Hematopoietic multipotent progenitor cell treated with erythropoietin and hydrocortisone succinate and interleukin-3 and kit ligand, for 15 days (in vitro differentiated cells): ENCODE measurements at regions not wholly inside any gene's neighbourhood (a gene's known extent, or its start where the extent isn't known, plus 50 kb on each side); places are given as distances from the start of the nearest gene placed in this dataset.
"Not testable (repeated sequence)": the region's sequence is repeated elsewhere in the genome, so short reads cannot be mapped to it uniquely, and the experiment has no call there.

Experiments used
- DNase-seq: peaks from one replicate; pipeline ENCODE4 v3.0.0-alpha.2; 2015; ENCODE audit warnings: low spot score

DNA sequence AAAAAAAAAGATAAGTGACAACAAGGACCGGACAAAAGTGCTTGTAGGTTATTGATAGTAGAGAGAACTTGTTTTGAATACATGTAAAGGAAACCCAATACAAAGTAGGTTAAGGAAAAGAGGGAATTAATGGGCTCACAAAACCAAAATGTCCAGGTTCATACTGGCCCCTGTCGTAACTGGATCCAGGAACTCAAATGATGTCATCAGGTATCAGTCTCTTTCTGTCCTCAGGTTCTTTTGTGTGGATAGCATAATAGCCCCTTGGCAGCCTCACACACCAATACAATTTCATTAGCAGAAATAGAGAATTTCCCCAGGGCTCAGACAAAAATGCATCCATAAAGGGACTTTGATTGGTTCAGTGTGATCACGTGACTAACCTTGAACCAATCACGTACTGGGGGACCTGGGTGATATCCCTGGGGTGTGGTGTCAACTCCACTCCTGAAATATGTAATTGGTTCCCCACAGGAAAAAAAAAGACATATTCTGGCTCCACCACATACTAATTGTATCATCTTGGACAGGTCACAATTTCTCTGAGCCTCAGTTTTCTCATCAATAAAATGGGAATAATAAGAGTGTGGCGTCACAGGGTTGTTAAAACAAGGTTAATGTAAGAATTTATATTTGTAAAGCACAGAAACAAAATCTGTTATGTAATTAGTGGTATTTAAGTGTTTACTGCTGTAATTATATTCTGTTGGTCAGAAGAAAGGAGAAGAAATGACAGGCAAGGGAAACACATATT, 174.8 kb downstream of the PDGFRA start:
- DNase-seq = no peak

- DNase-seq = not testable (repeated sequence)
Observed at GRCh38 chr4:54409270-54409817, 180.3 kb downstream of the PDGFRA start.

DNA sequence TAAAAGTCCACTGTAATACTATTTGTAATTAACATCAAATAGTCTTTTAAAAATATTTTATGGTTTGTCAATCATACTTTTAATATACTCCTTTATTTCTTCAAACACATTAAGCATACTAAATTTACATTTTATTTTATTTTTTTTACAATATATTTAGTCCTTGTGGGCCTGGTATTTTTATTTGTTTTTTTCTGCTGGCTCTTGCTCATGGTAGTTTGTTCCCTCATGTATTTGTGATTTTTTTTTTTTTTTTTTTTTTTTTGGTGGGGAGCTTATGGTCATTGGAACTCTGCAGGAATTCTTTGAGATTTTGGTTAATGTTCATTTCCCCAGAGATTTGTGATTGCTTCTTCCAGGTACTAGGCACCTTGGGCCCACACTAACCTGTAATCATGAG, 185.5 kb downstream of the PDGFRA start:
- DNase-seq = no peak

DNA sequence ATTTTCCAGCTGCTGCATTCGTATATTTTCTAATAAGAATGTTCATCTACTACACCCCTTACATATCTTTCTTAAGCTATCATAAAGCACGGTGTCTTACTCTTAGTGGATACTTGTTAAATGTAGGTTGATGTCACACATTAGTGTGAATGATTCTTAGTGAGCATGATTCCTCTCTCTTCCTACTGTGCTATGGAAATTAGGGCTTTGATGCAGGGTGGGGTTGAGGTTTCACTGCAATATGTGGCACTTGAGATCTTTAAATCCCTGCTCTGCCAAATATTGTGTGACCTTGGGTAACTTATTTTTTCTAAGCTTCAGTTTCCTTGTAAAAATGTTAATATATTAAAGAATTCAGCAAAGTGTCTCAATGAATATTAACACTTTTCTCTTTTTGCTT, 188.4 kb downstream of the PDGFRA start:
- DNase-seq = no peak

GRCh38 chr4:54418468-54418867, 189.4 kb downstream of the PDGFRA start:
- DNase-seq = no peak

GRCh38 chr4:54423066-54423465, 194.0 kb downstream of the PDGFRA start:
- DNase-seq = no peak

DNA sequence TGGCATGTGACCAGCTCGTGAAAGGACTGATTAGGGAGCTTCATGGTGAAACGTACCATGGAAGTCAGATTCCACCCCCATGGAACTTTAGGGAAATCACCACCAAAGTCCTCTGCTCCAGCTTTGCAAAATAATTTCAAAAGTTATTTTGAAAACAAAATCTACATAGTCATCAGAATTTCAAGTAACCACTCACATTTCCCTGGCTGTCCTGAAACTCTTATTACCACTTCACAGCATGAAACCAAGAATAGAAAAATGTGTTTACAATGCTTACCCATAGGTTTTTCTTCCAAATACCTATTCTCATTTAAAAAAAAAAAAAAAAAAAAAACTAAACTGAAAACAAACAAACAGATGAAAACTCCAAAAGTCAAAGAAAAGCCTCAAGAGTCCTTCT, 198.7 kb downstream of the PDGFRA start:
- no peak for DNase-seq

DNA sequence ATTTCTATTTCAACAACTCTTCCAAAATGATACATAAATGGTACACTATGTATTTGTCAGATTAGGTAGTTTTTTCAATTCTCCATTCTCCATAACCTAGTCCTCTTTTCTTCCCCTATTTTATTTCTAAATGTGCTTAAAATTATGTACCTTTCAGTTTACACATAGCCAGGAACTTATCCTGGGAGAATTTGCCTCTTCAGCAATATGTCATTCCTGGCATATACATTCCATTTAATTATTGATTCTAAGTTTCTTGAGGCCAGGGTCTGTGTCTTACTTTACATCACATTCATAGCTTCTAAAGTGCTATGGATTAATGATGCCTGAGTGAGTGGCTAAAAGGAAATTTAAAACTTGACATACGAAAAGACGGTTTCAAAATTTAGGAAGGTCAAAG, 199.8 kb downstream of the PDGFRA start:
- DNase-seq = no peak

DNA sequence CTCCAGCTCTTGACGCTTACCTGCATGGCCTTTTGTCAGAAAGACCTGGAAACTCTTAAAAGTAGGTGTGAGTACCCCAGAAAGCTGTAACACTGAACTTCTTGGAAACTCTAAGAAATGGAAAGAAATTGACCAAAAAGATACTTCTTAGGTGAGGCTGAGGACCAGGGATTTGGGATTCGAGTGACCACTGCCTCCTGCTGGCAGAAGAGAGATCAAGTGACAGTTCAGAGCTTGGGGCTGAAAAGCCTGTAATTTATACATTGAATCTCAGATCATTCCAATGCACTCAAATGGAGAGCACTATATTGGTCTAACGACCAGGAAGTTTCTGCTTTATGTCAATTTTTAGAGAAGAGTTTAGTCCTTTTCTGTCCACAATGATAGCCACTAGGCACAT, 204.6 kb downstream of the PDGFRA start:
- DNase-seq = no peak

- DNase-seq = no peak
Observed at GRCh38 chr4:54439831-54440243, 210.7 kb downstream of the PDGFRA start.

GRCh38 chr4:54440394-54441136, 211.5 kb downstream of the PDGFRA start:
- peak; percentile 21 for DNase-seq

GRCh38 chr4:54445866-54446265, 211.9 kb upstream of the KIT start:
- DNase-seq = no peak

GRCh38 chr4:54446581-54446980, 211.2 kb upstream of the KIT start:
- no peak for DNase-seq

GRCh38 chr4:54447304-54447703, 210.5 kb upstream of the KIT start:
- no peak for DNase-seq

- no peak for DNase-seq
Observed at GRCh38 chr4:54449999-54450398, 207.8 kb upstream of the KIT start.

DNA sequence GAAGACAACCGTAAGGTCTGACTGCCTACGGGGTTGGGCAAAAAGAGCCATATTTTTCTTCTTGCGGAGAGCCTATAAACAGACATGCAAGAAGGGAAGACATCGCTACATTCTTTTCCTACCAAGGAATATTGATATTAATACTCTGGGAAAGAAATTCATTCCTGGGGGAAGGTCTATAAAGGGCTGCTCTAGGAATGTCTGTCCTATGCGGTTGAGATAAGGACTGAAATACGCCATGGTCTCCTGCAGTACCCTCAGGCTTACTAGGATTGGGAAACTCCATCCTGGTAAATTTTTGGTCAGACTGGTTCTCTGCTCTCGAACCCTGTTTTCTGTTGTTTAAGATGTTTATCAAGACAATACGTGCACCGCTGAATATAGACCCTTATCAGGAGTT, 190.8 kb upstream of the KIT start:
- DNase-seq = not testable (repeated sequence)

GRCh38 chr4:54473077-54473545, 184.6 kb upstream of the KIT start:
- DNase-seq = peak; percentile 86

GRCh38 chr4:54473798-54474197, 184.0 kb upstream of the KIT start:
- peak; percentile 42 for DNase-seq

GRCh38 chr4:54475546-54475945, 182.2 kb upstream of the KIT start:
- no peak for DNase-seq

GRCh38 chr4:54482529-54483200, 175.1 kb upstream of the KIT start:
- peak; percentile 18 for DNase-seq

DNA sequence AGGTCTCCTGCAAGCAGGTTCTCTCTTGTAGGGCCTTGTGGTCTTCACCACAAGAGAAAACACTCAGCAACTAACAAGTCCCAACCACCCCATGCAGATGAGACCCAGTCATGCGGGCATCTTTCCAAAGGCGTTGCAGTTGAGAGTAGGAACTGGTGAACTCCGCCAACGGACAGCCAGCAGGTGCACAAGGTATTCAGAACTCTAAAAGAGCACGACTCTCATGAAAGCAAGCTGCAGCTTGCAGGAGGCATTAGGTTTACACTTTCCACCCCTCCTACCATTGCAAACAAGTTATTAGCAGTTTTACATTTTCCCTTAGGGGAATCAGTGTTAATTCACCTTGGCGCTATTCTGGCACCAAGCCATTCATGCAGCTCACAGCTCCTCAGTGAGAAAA, 173.4 kb upstream of the KIT start:
- no peak for DNase-seq

DNA sequence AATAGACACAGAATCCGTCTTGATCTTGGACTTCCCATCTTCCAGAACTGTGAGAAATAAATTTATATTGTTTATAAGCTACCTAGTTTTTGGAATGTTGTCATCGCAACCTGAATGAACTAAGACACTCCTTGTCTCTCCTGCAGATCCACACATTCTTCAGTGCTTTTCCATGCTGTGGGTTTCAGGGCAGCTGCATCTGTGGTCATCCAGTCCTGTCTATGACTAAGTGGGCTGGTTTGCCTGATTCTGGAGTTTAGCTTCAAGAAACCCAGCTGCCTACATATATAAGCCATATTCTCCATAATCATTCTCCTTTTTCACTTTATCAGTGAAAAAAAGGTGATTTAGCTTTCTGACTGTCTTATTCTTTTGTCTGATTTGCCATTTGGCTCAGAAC, 170.3 kb upstream of the KIT start:
- DNase-seq = no peak

DNA sequence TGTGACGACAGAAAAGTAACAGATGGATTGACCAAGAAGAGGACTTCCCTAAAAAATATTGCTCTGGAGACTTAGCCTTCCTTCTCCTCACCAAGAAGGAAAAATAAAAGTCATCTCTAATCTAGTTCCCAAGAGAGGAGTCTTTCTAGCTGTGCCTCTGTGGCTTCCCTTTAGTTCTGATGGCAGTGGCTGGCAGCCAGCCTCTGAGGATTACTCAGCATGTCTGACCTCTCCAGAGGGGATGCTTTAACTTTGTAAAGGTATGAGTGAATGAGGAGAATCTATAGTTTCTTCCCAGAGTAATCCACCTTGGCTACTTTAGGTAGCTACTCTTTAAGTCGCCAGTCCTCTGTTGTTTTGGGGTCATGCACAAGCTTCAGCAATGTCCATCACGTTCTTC, 163.9 kb upstream of the KIT start:
- no peak for DNase-seq
